ENCODE measurements at regions not wholly inside any gene's neighbourhood (a gene's known extent, or its start where the extent isn't known, plus 50 kb on each side); places are given as distances from the start of the nearest gene placed in this dataset.

GRCh38 chr2:9736021-9736420 lies 105.2 kb upstream of the YWHAQ start:
- no peak for DNase-seq
- intact Hi-C loops (cut with DNase I): no loop called here

GRCh38 chr2:9737053-9737875 lies 106.0 kb upstream of the TAF1B start:
- intact Hi-C loops (cut with DNase I): no loop called here
- no peak for DNase-seq

GRCh38 chr2:9738062-9738461 lies 105.2 kb upstream of the TAF1B start:
- intact Hi-C loops (cut with DNase I): no loop called here
- DNase-seq: no peak

GRCh38 chr2:9738535-9739496 lies 104.5 kb upstream of the TAF1B start:
- intact Hi-C loops (cut with DNase I): no loop called here
- DNase-seq: peak in 1 of 42 donors; percentile 27

GRCh38 chr2:9739531-9739964 lies 103.7 kb upstream of the TAF1B start:
- intact Hi-C loops (cut with DNase I): no loop called here
- no peak for DNase-seq

- intact Hi-C loops (cut with DNase I): no loop called here
- DNase-seq: no peak
These were observed 102.7 kb upstream of the TAF1B start for GRCh38 chr2:9740382-9741073.

GRCh38 chr2:9741110-9741509 lies 102.2 kb upstream of the TAF1B start:
- no peak for DNase-seq
- intact Hi-C loops (cut with DNase I): no loop called here

GRCh38 chr2:9742601-9743000 lies 100.7 kb upstream of the TAF1B start:
- no peak for DNase-seq
- intact Hi-C loops (cut with DNase I): no loop called here

- intact Hi-C loops (cut with DNase I): no loop called here
- no peak for DNase-seq
These were observed 98.8 kb upstream of the TAF1B start for GRCh38 chr2:9744256-9745004.

- intact Hi-C loops (cut with DNase I): no loop called here
- no peak for DNase-seq
These were observed 97.9 kb upstream of the TAF1B start for GRCh38 chr2:9745153-9745899.

GRCh38 chr2:9747396-9747795 lies 95.9 kb upstream of the TAF1B start:
- DNase-seq: no peak
- intact Hi-C loops (cut with DNase I): no loop called here

GRCh38 chr2:9748577-9748976 lies 94.7 kb upstream of the TAF1B start:
- intact Hi-C loops (cut with DNase I): no loop called here
- DNase-seq: no peak

- intact Hi-C loops (cut with DNase I): no loop called here
- DNase-seq: no peak
These were observed 93.6 kb upstream of the TAF1B start for GRCh38 chr2:9749546-9750223.

GRCh38 chr2:9750224-9751215 lies 92.8 kb upstream of the TAF1B start:
- intact Hi-C loops (cut with DNase I): no loop called here
- no peak for DNase-seq

- intact Hi-C loops (cut with DNase I): no loop called here
- DNase-seq: no peak
These were observed 91.4 kb upstream of the TAF1B start for GRCh38 chr2:9751831-9752230.

Measured in head of caudate nucleus (tissue), 42 donors.